Nephron (organoid): ENCODE measurements at regions not wholly inside any gene's neighbourhood (a gene's known extent, or its start where the extent isn't known, plus 50 kb on each side); places are given as distances from the start of the nearest gene placed in this dataset.

Source experiments
- H3K27ac Mint-ChIP-seq, 3 experiments: 2 replicates each; pipeline ENCODE4 v1.8.0; 2020; ENCODE audit warnings: mixed read lengths in 3 of 3, mild to moderate bottlenecking in 2 of 3, moderate library complexity in 1 of 3
- H3K27me3 Mint-ChIP-seq: 2 replicates; pipeline ENCODE4 v1.8.0; 2021; ENCODE audit warnings: low read depth, mild to moderate bottlenecking, moderate library complexity, mixed read lengths
- H3K36me3 Mint-ChIP-seq: 2 replicates; pipeline ENCODE4 v1.8.0; 2020; ENCODE audit warnings: low read depth, mixed read lengths
- H3K4me1 Mint-ChIP-seq: 2 replicates; pipeline ENCODE4 v1.8.0; 2020; ENCODE audit warnings: mixed read lengths
- H3K4me3 Mint-ChIP-seq, 3 experiments: 2 replicates each; pipeline ENCODE4 v1.8.0; 2020; ENCODE audit warnings: mild to moderate bottlenecking in 3 of 3, mixed read lengths in 3 of 3, moderate library complexity in 2 of 3
- H3K9me3 Mint-ChIP-seq: 2 replicates; pipeline ENCODE4 v1.8.0; 2020; ENCODE audit warnings: mixed read lengths
- CTCF ChIP-seq, 3 experiments: fragments of 200-600 bp; sonication (generic); IDR thresholded peaks; one replicate each; pipeline ENCODE4 v1.5.0; 2021; ENCODE audit warnings: antibody characterized with exemption in 3 of 3; ENCODE audit not compliant: unreplicated experiment in 3 of 3

- H3K9me3 Mint-ChIP-seq: no peaks in the 10 kb centered on the region
- H3K36me3 Mint-ChIP-seq: no peaks in the 10 kb centered on the region
- H3K27ac Mint-ChIP-seq: peak overlapping the region; percentile 47 to 73 (median 54)
- no peak overlapping the region for H3K4me3 Mint-ChIP-seq
- peaks cover 11% of the 10 kb centered on the region for H3K27me3 Mint-ChIP-seq
- TF ChIP-seq CTCF (IDR thresholded peaks at IDR 0.05; ENCODE audit: unreplicated experiment in 3 of 3): no peak
- peaks cover 79% of the 10 kb centered on the region for H3K4me1 Mint-ChIP-seq
Observed at GRCh38 chr11:15893080-15893492, 463.3 kb downstream of the SOX6 start.

GRCh38 chr11:15896026-15896425 is 460.3 kb downstream of the SOX6 start:
- no peak overlapping the region for H3K4me3 Mint-ChIP-seq
- no peaks in the 10 kb centered on the region for H3K36me3 Mint-ChIP-seq
- peaks cover 16% of the 10 kb centered on the region for H3K27me3 Mint-ChIP-seq
- no peak for TF ChIP-seq CTCF (IDR thresholded peaks at IDR 0.05; ENCODE audit: unreplicated experiment in 3 of 3)
- peaks cover 66% of the 10 kb centered on the region for H3K4me1 Mint-ChIP-seq
- peak overlapping the region in 2 of 3 experiments; percentile 60 to 61 for H3K27ac Mint-ChIP-seq
- no peaks in the 10 kb centered on the region for H3K9me3 Mint-ChIP-seq

GRCh38 chr11:15896530-15896929 is 459.8 kb downstream of the SOX6 start:
- H3K4me3 Mint-ChIP-seq: peak overlapping the region in 2 of 3 experiments; percentile 14 to 31
- H3K36me3 Mint-ChIP-seq: no peaks in the 10 kb centered on the region
- peaks cover 65% of the 10 kb centered on the region for H3K4me1 Mint-ChIP-seq

GRCh38 chr11:15897211-15897960 is 459.0 kb downstream of the SOX6 start:
- H3K36me3 Mint-ChIP-seq: no peaks in the 10 kb centered on the region

More at GRCh38 chr11:15896530-15896929, 459.8 kb downstream of the SOX6 start:
- peaks cover 16% of the 10 kb centered on the region for H3K27me3 Mint-ChIP-seq
- no peaks in the 10 kb centered on the region for H3K9me3 Mint-ChIP-seq
- TF ChIP-seq CTCF (IDR thresholded peaks at IDR 0.05; ENCODE audit: unreplicated experiment in 3 of 3): no peak
- H3K27ac Mint-ChIP-seq: peak overlapping the region; percentile 60 to 81 (median 61)

GRCh38 chr11:15901054-15901453 is 455.3 kb downstream of the SOX6 start:
- H3K4me1 Mint-ChIP-seq: peaks cover 33% of the 10 kb centered on the region
- H3K27ac Mint-ChIP-seq: peak overlapping the region in 1 of 3 experiments; percentile 59
- H3K9me3 Mint-ChIP-seq: no peaks in the 10 kb centered on the region
- H3K36me3 Mint-ChIP-seq: no peaks in the 10 kb centered on the region
- H3K27me3 Mint-ChIP-seq: peaks cover 9% of the 10 kb centered on the region
- no peak for TF ChIP-seq CTCF (IDR thresholded peaks at IDR 0.05; ENCODE audit: unreplicated experiment in 3 of 3)
- no peak overlapping the region for H3K4me3 Mint-ChIP-seq

More at GRCh38 chr11:15897211-15897960, 459.0 kb downstream of the SOX6 start:
- H3K27me3 Mint-ChIP-seq: peaks cover 16% of the 10 kb centered on the region
- no peak for TF ChIP-seq CTCF (IDR thresholded peaks at IDR 0.05; ENCODE audit: unreplicated experiment in 3 of 3)
- no peak overlapping the region for H3K4me3 Mint-ChIP-seq
- no peak overlapping the region for H3K27ac Mint-ChIP-seq
- peaks cover 64% of the 10 kb centered on the region for H3K4me1 Mint-ChIP-seq
- H3K9me3 Mint-ChIP-seq: no peaks in the 10 kb centered on the region

GRCh38 chr11:15901790-15902189 is 454.6 kb downstream of the SOX6 start:
- Mint-ChIP-seq H3K27me3 (peaks cover 8% of the 10 kb centered on the region), H3K36me3 (no peaks in the 10 kb centered on the region), H3K27ac (no peak overlapping the region), H3K4me3 (no peak overlapping the region), H3K9me3 (no peaks in the 10 kb centered on the region), H3K4me1 (peaks cover 26% of the 10 kb centered on the region)
- no peak for TF ChIP-seq CTCF (IDR thresholded peaks at IDR 0.05; ENCODE audit: unreplicated experiment in 3 of 3)
